ENCODE measurements at regions not wholly inside any gene's neighbourhood (a gene's known extent, or its start where the extent isn't known, plus 50 kb on each side); places are given as distances from the start of the nearest gene placed in this dataset.

- no peak for TF ChIP-seq CTCF (IDR thresholded peaks at IDR 0.05)
- Mint-ChIP-seq H3K27me3 (ENCODE audit: low read depth, poor library complexity) (peaks cover 36% of the 10 kb centered on the region), H3K9me3 (peaks cover under 1% of the 10 kb centered on the region), H3K4me3 (no peak overlapping the region), H3K27ac (no peak overlapping the region), H3K4me1 (peaks cover 48% of the 10 kb centered on the region), H3K36me3 (ENCODE audit: low read depth) (no peaks in the 10 kb centered on the region)
- no peak for DNase-seq
Observed at GRCh38 chr12:115818973-115819372, 458.5 kb downstream of the MED13L start.

- Mint-ChIP-seq H3K9me3 (peaks cover 5% of the 10 kb centered on the region), H3K27me3 (ENCODE audit: low read depth, poor library complexity) (peaks cover 39% of the 10 kb centered on the region), H3K36me3 (ENCODE audit: low read depth) (peaks cover 2% of the 10 kb centered on the region), H3K4me1 (peaks cover 32% of the 10 kb centered on the region), H3K27ac (no peak overlapping the region), H3K4me3 (no peak overlapping the region)
- DNase-seq: no peak
- no peak for TF ChIP-seq CTCF (IDR thresholded peaks at IDR 0.05)
Observed at GRCh38 chr12:115817389-115817788, 460.1 kb downstream of the MED13L start.

GRCh38 chr12:115815924-115816323, 461.6 kb downstream of the MED13L start:
- Mint-ChIP-seq H3K9me3 (peaks cover 14% of the 10 kb centered on the region), H3K36me3 (ENCODE audit: low read depth) (peaks cover 4% of the 10 kb centered on the region)
- DNase-seq: no peak

GRCh38 chr12:115813256-115813655, 464.2 kb downstream of the MED13L start:
- TF ChIP-seq CTCF (IDR thresholded peaks at IDR 0.05): no peak
- no peak for DNase-seq
- Mint-ChIP-seq H3K4me1 (peaks cover 7% of the 10 kb centered on the region), H3K36me3 (ENCODE audit: low read depth) (peaks cover 4% of the 10 kb centered on the region), H3K4me3 (no peak overlapping the region), H3K9me3 (peaks cover 14% of the 10 kb centered on the region), H3K27ac (no peak overlapping the region), H3K27me3 (ENCODE audit: low read depth, poor library complexity) (peaks cover 45% of the 10 kb centered on the region)

More at GRCh38 chr12:115815924-115816323, 461.6 kb downstream of the MED13L start:
- Mint-ChIP-seq H3K27ac (no peak overlapping the region), H3K27me3 (ENCODE audit: low read depth, poor library complexity) (peaks cover 39% of the 10 kb centered on the region), H3K4me1 (peaks cover 24% of the 10 kb centered on the region), H3K4me3 (no peak overlapping the region)
- TF ChIP-seq CTCF (IDR thresholded peaks at IDR 0.05): no peak

GRCh38 chr12:115811929-115812328, 465.6 kb downstream of the MED13L start:
- no peak for DNase-seq
- Mint-ChIP-seq H3K4me1 (peaks cover 4% of the 10 kb centered on the region), H3K4me3 (no peak overlapping the region), H3K9me3 (peaks cover 14% of the 10 kb centered on the region), H3K27ac (no peak overlapping the region), H3K27me3 (ENCODE audit: low read depth, poor library complexity) (peaks cover 39% of the 10 kb centered on the region), H3K36me3 (ENCODE audit: low read depth) (peaks cover 4% of the 10 kb centered on the region)
- no peak for TF ChIP-seq CTCF (IDR thresholded peaks at IDR 0.05)

GRCh38 chr12:115811045-115811444, 466.4 kb downstream of the MED13L start:
- Mint-ChIP-seq H3K36me3 (ENCODE audit: low read depth) (peaks cover 4% of the 10 kb centered on the region), H3K27ac (no peak overlapping the region), H3K9me3 (peaks cover 14% of the 10 kb centered on the region), H3K4me1 (no peaks in the 10 kb centered on the region), H3K27me3 (ENCODE audit: low read depth, poor library complexity) (peaks cover 32% of the 10 kb centered on the region), H3K4me3 (no peak overlapping the region)
- no peak for DNase-seq
- TF ChIP-seq CTCF (IDR thresholded peaks at IDR 0.05): no peak

All from nephron progenitor cell (in vitro differentiated cells).